GM19463 (cell line): ENCODE measurements at regions not wholly inside any gene's neighbourhood (a gene's known extent, or its start where the extent isn't known, plus 50 kb on each side); places are given as distances from the start of the nearest gene placed in this dataset.

Source experiments
- ATAC-seq: cut with Tn5 transposase; IDR thresholded peaks from one replicate; pipeline ENCODE4 v1.9.1; 2021; ENCODE audit warnings: mild to moderate bottlenecking, moderate library complexity; ENCODE audit not compliant: unreplicated experiment

- no peak for ATAC-seq
These were observed 477.1 kb downstream of the AGTPBP1 start for GRCh38 chr9:85264695-85265094.

DNA sequence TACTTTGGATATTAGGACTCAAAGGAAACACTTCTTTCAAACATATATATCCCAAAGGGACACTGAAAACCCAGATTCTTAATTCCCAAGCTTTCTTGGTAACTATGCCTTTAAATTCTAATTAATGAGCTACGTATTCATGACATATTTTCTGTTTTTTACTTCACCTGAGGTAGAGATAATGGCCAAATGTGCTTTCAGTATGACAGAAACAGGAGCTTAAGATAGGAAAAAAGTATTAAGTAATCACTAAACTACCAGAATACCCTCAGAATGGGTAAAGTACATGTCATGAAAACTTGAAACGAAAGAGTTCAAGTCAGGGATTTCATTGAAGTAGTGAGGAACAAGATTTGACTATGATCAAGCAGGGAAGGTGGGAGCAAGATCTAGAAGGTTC is 478.5 kb downstream of the AGTPBP1 start:
- ATAC-seq = no peak

GRCh38 chr9:85262333-85262732 is 479.4 kb downstream of the AGTPBP1 start:
- ATAC-seq = no peak

DNA sequence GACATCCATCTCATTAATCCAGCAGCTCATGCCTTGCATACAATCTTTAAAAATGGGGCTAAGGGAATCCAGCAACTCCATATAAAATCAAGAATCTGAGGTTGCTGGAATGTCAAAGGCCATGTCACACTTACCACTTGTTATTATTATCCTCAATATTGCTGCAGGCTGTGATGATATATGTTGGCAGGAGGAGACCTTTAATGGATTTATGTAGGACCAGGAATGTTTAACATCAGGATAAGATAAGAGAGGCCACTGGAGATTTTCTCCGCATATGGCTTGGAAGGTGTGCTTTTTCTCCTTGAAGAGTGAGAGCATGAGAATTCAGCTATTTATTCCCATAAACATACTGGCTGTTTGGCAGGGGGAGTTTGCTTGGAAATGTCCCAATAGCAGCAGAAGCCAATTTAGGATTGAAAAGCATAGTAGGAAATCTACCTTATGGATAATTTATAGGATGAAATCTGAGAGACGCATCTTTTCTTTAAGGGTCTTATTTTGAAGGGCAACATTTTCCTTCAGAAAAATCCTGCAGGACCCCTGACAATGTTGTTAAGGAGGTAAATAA is 481.4 kb downstream of the AGTPBP1 start:
- ATAC-seq = no peak

GRCh38 chr9:85258823-85259370 is 482.9 kb downstream of the AGTPBP1 start:
- ATAC-seq = peak; percentile 67

DNA sequence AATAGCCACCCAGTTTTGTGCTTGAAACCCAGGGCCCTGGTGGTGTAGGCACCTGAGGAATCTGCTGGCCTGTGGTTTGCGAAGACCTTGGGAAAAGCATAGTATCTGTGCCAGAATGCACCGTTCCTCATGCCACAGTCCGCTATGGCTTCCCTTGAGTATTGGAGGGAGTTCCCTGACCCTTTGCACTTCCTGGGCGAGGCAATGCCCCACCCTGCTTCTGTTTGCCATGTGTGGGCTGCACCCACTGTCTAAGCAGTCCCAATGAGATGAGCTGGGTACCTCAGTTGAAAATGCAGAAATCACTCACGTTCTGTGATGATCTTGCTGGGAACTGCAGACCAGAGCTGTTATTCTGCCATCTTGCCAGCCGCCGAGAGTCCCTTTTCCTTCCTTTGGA is 483.5 kb downstream of the AGTPBP1 start:
- no peak for ATAC-seq

- no peak for ATAC-seq
These were observed 492.5 kb downstream of the AGTPBP1 start for GRCh38 chr9:85249313-85249621.

DNA sequence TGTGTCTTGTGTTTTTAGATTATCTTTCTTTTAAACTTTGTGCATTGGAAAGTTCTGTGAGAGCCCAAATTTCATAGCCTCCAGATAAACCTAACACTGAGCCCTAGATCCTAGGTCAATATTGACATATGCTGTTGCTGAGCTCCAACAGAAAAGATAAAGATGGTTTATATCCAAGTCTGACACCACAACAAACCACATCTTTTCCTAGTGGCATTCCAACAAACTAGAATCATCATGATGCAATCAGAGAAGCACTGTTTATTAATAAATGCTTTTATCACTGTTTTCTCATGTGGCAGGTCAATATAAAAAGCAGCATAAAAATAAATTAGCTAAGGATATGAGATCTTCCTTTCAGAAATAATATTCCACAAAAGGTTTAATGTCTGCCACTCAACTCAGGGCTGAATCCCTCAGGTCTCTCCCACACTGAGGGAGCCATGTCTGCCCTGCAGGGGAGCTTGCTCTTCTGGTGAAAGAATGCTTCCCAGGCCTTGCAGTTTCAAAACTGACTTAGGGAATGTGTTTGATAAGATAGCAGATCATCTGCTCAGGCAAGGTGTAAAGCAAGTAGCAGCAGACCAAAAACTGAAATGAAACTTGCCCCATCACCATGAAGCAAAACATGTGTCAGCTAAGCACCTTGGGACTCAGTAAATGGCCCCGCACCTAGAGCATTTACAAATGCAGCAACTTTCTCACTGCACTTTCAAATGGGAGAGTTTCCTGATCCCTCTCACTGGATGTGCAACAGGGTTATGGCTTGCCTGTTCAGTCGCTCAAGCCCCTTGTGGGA is 493.0 kb downstream of the AGTPBP1 start:
- ATAC-seq = no peak

DNA sequence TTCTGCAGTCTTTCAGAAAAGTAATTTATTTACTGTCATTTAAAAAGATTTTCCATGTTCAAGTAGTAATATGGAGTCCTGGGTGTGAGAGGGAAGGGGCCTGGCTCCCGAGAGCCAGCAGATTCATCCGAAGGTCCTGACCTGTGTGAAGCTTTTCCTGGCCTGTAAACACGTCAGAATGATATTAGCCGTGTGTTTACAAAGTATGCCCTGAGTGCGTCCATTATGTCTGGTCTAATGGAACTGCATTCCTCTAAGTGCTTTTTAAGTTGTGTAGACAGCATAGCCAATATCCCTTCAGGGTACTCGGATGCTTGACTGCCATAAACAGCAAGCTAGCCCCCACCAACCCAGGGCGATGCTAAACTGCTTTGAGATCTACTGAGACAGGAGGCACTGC is 495.2 kb downstream of the AGTPBP1 start:
- no peak for ATAC-seq

- no peak for ATAC-seq
These were observed 496.9 kb downstream of the AGTPBP1 start for GRCh38 chr9:85244856-85245255.

DNA sequence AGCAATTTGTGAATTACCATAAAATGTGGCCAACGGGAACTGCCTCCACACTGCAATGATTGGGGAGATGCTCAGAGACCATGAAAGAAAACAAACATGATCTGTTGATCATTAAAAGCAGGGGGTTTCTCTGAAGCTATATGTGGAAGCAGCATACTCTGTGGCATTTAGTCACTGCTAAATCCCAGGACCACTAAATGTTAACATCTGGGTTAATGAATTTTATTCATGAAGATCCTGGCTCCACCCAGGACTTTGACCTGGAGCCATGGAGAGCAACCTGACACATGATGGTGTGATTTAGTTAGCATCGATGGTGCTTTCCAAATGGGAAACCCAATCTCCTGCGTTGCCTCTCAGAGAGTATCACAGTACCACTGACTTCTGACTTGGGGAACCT is 497.8 kb downstream of the AGTPBP1 start:
- ATAC-seq = no peak

- ATAC-seq = no peak
These were observed 504.3 kb downstream of the AGTPBP1 start for GRCh38 chr9:85237478-85237877.

DNA sequence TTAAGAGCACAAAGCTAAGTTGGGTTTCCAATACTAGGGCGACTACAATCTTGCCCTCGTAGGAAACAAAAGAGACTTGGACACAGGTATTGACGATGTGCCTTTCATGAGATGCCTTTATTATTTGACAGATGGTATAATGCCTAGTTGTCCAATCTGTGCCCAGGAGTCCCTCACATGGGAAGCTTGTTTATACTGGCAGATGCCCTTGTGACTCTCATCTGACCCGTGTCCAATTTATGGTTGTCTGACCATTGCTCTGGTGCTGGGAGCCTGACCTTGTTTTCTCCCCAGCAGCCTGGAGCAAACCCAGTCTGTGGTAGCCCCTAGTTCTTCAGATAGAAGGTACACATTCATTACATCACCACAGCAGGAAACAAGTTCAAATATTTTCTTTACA is 511.7 kb downstream of the AGTPBP1 start:
- ATAC-seq = no peak

DNA sequence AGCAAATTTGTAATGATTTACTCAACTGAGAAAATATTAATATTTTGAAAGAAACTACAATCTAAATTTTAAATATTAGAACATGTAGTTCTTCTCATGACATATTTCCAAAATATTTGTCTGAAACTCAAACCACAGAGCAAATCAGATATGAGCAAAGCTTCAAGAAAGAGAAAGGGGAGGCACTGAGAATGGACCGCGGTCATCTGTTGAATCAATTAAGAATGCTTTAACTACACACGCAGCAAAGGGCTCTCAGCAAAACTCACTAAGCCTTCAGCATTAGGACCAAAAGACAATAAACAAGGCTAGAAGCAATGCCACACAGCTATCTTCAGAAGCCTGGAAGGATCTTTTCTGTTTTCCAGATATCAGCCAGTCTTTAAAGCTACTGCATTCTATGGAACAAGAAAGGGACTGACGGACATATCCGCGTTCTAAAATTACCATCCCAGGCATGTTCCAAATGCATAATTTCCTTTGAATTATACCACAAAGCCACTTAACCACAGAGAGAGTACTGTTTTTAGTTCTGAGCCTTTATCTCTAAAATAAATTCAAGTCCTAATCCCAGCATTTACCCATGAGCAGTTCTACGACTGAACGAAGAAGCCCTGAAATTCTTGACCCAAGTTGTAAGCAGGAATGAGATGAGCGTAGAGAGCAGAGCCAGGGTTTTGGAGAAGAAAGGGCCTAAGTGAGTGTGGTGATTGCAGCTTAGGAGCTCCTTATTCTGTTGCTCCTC is 513.5 kb downstream of the AGTPBP1 start:
- ATAC-seq = no peak

DNA sequence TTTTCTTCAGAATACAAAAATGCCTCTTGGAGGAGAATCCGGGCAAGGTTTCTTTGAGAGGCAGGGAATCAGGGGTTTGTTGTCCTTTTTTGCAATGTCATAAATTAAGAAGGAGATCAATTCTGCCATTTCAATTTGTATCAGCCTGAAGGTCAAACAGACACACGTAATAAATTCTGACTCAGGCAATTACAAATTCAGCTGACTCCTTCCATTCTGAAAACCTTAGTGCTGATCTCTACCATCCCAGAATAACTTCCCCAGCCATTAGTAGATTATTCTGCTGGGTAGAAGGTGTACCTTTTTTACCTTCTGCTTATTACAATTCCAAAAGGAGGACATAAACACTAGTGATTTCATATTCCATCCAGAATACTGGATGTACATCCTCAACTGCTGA is 516.6 kb downstream of the AGTPBP1 start:
- ATAC-seq = no peak

DNA sequence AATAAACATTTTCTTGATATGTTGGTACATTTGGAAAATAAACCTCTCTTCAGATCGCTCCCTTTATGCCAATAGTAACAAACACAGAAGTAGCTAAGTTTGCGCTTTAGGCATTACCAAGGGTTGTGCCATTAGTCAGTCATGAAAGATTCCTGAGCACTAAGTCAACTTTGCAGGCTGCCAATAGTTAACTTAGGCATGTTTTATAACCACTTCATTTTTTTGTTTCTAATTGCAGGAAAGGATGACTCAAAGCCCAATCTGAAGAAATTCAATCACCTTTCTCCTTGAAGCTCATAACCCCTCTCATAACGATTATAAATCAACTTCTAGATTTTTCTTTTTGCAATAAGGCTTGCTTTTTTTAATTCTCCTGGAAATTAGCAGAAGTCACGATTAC is 517.0 kb downstream of the AGTPBP1 start:
- ATAC-seq = no peak

DNA sequence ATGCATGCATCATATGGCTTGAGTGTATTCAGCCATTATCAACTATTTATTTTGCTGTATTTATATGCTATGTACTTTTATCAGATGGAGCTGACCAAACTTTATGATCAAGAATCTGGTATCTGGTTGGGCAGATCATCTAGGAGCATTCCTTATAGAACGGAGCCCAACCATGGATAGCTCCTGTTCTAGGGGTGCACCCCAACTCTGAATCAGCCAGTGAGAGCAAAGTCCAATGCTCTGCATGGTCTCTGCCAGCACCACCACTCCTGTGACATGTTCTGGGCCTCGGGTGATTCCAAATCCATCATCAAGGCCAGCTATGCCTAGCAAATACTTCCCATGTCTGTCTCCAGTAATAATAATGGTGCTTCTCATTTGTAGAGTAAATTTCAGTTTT is 517.5 kb downstream of the AGTPBP1 start:
- no peak for ATAC-seq

GRCh38 chr9:85223506-85224125 is 518.1 kb downstream of the AGTPBP1 start:
- ATAC-seq = no peak

- no peak for ATAC-seq
These were observed 525.2 kb downstream of the AGTPBP1 start for GRCh38 chr9:85216601-85217000.

- no peak for ATAC-seq
These were observed 525.8 kb downstream of the AGTPBP1 start for GRCh38 chr9:85215961-85216360.

- no peak for ATAC-seq
These were observed 526.3 kb downstream of the AGTPBP1 start for GRCh38 chr9:85215416-85215815.
